Cardiac fibroblast (primary cell): ENCODE measurements at regions not wholly inside any gene's neighbourhood (a gene's known extent, or its start where the extent isn't known, plus 50 kb on each side); places are given as distances from the start of the nearest gene placed in this dataset.
A peak's percentile ranks its signal among the peaks of the same experiment; 100 is the strongest.

Source experiments
- DNase-seq, 2 donors: peaks; one replicate each; pipeline versions ENCODE4 v3.0.0 to v3.0.0-alpha.2; 2010; ENCODE audit warnings: low read depth in 2 of 2
- H3K4me3 ChIP-seq, 2 donors: replicated peaks in 1 of 2; 1 replicate in 1 of 2; 2 replicates in 1 of 2; pipeline ENCODE4 v1.5.1; 2011; ENCODE audit warnings: low read depth in 2 of 2, low read length in 2 of 2, mild to moderate bottlenecking in 2 of 2, moderate library complexity in 1 of 2
- CTCF ChIP-seq: IDR thresholded peaks from one replicate; pipeline ENCODE4 v1.5.1; 2011; ENCODE audit warnings: low read depth, mild to moderate bottlenecking, low read length, inconsistent platforms

GRCh38 chrX:16312761-16313623 lies 145.7 kb downstream of the MAGEB17 start:
- DNase-seq = no peak
- TF ChIP-seq CTCF = no peak
- no peak overlapping the region for H3K4me3 ChIP-seq

- TF ChIP-seq CTCF = no peak
- no peak overlapping the region for H3K4me3 ChIP-seq
- peak in 1 of 2 donors; percentile 2 for DNase-seq
Measured at GRCh38 chrX:16316331-16316730, 149.1 kb downstream of the MAGEB17 start.

GRCh38 chrX:16319929-16320328 lies 152.6 kb downstream of the MAGEB17 start:
- peak in 1 of 2 donors; percentile 8 for DNase-seq
- TF ChIP-seq CTCF = no peak
- H3K4me3 ChIP-seq = no peak overlapping the region

GRCh38 chrX:16320765-16321355 lies 153.6 kb downstream of the MAGEB17 start:
- no peak for TF ChIP-seq CTCF
- no peak overlapping the region for H3K4me3 ChIP-seq
- DNase-seq = peak in 1 of 2 donors; percentile 9

GRCh38 chrX:16333453-16333852 lies 166.2 kb downstream of the MAGEB17 start:
- H3K4me3 ChIP-seq = no peak overlapping the region
- no peak for TF ChIP-seq CTCF

GRCh38 chrX:16335181-16335580 lies 167.9 kb downstream of the MAGEB17 start:
- no peak for DNase-seq
- no peak for TF ChIP-seq CTCF
- H3K4me3 ChIP-seq = no peak overlapping the region

More at GRCh38 chrX:16333453-16333852, 166.2 kb downstream of the MAGEB17 start:
- no peak for DNase-seq
